BJ (cell line): ENCODE measurements at regions not wholly inside any gene's neighbourhood (a gene's known extent, or its start where the extent isn't known, plus 50 kb on each side); places are given as distances from the start of the nearest gene placed in this dataset.

Experiments used
- CTCF ChIA-PET: fragments of 350-600 bp; formaldehyde crosslinking; extraction: SDS; loops from one replicate; lab custom pipeline; 2021; ENCODE audit warnings: antibody characterized with exemption, inconsistent platforms; lab: Yijun Ruan, JAX
- POLR2A ChIA-PET: fragments of 300-600 bp; sonication (Branson Sonifier 250); formaldehyde crosslinking; extraction: SDS; loops from one replicate; lab custom pipeline; 2021; ENCODE audit warnings: antibody characterized with exemption; lab: Charles Lee
- DNase-seq: peaks from one replicate; pipeline ENCODE4 v3.0.0-alpha.2; 2011; ENCODE audit warnings: low read depth
- H3K27me3 ChIP-seq: 2 replicates; pipeline ENCODE4 v1.6.0; 2011; ENCODE audit warnings: low read length; ENCODE audit not compliant: control insufficient read depth, insufficient read depth
- H3K36me3 ChIP-seq: 2 replicates; pipeline ENCODE4 v1.5.1; 2011; ENCODE audit warnings: low read length; ENCODE audit not compliant: control insufficient read depth, insufficient read depth
- H3K4me3 ChIP-seq: 2 replicates; pipeline ENCODE4 v1.5.1; 2011; ENCODE audit warnings: low read depth, mild to moderate bottlenecking, control low read depth, low read length
- TF ChIP-seq, protein P1 (sequence below): IDR thresholded peaks from 2 replicates; pipeline ENCODE4 v1.5.1; 2011; ENCODE audit warnings: low read depth, mild to moderate bottlenecking, control low read depth, inconsistent platforms, low read length, moderate library complexity; ENCODE audit not compliant: insufficient read depth

DNA sequence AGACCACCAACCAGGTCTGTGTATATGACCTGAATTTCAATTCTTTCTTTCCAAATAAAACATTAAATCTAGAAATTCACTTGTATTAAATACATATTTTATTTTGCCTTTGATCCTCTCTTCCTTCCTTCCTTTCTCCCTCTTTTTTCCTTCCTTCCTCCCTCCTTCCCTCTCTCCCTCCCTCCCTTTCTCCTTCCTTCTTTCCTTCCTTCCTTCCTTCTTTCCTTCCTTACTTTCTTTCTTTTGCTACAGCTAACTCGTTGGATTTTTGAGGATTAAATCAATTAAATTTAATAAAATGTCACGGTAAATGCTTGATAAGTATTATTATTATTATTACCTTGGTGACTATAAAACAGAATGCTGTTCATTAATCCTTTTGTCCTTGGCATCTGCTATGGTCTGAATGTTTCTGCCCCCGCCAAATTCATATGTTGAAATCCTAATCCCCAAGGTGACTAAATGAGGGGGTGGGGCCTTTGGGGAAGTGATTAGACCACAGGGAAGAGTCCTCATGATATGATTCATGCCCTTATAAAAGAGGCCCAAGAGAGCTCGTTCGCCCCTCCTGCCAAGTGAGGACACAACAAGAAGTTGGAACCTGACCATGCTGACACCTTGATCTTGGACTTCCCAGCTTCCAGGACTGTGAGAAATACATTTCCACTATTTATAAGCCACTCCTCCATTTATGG lies 67.6 kb upstream of the BTBD3 start:
- ChIA-PET POLR2A (no interaction called here), CTCF (interaction anchor here (2.0 kb wide), 1 partner anchor 14 kb away, joined by 6 read pairs; no protein-coding TSS in a partner anchor)
- TF ChIP-seq, protein P1, sequence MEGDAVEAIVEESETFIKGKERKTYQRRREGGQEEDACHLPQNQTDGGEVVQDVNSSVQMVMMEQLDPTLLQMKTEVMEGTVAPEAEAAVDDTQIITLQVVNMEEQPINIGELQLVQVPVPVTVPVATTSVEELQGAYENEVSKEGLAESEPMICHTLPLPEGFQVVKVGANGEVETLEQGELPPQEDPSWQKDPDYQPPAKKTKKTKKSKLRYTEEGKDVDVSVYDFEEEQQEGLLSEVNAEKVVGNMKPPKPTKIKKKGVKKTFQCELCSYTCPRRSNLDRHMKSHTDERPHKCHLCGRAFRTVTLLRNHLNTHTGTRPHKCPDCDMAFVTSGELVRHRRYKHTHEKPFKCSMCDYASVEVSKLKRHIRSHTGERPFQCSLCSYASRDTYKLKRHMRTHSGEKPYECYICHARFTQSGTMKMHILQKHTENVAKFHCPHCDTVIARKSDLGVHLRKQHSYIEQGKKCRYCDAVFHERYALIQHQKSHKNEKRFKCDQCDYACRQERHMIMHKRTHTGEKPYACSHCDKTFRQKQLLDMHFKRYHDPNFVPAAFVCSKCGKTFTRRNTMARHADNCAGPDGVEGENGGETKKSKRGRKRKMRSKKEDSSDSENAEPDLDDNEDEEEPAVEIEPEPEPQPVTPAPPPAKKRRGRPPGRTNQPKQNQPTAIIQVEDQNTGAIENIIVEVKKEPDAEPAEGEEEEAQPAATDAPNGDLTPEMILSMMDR, result no peak
- no peak overlapping the region for H3K4me3 ChIP-seq
- no peaks in the 10 kb centered on the region for H3K27me3 ChIP-seq
- no peak for DNase-seq
- no peaks in the 10 kb centered on the region for H3K36me3 ChIP-seq

DNA sequence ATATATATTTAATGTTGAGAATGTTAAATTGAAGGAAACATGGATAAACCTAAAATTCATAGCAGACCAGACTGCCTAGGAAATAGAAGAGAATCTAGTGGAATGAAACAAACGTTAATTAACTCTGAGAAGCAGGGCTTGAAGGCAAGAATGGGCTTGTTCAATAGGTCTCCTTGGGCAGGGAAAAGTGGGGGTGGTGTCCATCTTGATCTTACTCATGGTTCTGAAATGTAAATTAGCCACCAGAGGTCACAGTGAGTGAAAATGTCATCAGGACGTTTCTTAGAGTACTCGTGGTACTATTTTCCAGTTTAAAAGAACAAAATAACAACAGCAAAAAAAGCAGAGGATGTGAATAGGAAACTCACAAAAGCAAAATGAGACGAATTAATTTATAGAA lies 66.8 kb upstream of the BTBD3 start:
- CTCF ChIA-PET, result interaction anchor here (2.0 kb wide), 1 partner anchor 13 kb away, joined by 6 read pairs; no protein-coding TSS in a partner anchor
- POLR2A ChIA-PET, result no interaction called here
- Histone ChIP-seq H3K36me3 (no peaks in the 10 kb centered on the region), H3K27me3 (no peaks in the 10 kb centered on the region), H3K4me3 (no peak overlapping the region)
- no peak for DNase-seq
- TF ChIP-seq, protein P1, result no peak

DNA sequence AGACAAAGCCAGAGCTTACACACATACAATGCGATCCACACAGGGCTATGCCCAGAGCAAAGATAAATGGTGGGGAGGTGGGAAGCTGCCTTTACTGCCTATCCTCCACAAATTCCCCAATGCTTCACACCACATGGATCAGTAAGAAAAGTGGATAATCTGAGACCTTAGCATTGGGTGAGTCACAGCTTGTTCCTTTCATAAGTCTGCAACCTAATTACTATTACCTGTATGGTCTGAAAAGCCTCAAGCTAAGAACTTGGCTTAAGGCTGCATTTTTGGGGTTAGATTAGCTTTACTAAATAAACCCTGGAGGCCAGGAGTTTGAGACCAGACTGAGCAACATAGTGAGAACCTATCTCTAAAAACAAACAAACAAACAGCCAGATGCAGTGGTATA lies 66.0 kb upstream of the BTBD3 start:
- CTCF ChIA-PET, result interaction anchor here (2.0 kb wide), 1 partner anchor 13 kb away, joined by 6 read pairs; no protein-coding TSS in a partner anchor
- Histone ChIP-seq H3K36me3 (no peaks in the 10 kb centered on the region), H3K27me3 (no peaks in the 10 kb centered on the region), H3K4me3 (no peak overlapping the region)
- TF ChIP-seq, protein P1, result no peak
- POLR2A ChIA-PET, result no interaction called here
- DNase-seq, result no peak

DNA sequence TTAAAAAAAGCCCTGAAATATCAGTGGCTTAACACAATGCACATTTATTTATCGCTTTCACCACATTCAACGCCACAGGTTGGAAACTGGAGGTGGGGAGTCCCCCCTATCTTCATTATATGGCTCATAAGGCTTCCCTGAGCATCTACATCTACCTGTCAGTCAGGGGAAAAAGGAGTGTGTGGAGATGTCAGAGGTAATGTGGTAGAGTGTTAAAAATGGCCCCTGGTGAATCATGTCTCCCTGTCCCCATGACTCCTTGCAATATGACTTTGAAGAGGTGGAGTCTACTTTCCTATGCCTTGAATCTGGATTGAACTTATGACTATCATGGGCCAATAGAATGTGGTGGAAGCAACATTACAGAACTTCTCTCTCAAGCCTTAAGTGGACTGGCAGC lies 65.5 kb upstream of the BTBD3 start:
- CTCF ChIA-PET, result no interaction called here
- TF ChIP-seq, protein P1, result no peak
- DNase-seq, result no peak
- H3K36me3 ChIP-seq, result no peaks in the 10 kb centered on the region
- POLR2A ChIA-PET, result no interaction called here
- H3K4me3 ChIP-seq, result no peak overlapping the region
- H3K27me3 ChIP-seq, result no peaks in the 10 kb centered on the region

DNA sequence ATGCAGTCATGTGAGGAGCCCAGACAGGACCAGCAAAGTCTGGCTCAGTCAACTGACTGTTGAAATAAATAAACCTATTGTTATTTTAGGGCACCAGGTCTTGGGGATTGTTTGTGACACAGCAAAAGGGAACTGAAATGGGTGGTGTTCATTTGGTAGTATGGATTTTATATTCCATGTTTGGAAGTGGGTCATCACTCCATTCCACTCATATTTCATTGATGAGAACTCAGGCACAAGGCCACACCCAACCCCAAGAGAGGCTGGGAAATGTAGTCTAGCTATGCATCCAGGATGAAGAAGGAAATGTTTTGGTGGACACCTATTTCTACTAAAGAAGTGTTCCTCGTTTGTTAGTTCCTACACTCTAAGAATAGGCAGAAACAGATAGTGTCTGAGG lies 64.9 kb upstream of the BTBD3 start:
- H3K36me3 ChIP-seq, result no peaks in the 10 kb centered on the region
- POLR2A ChIA-PET, result no interaction called here
- no peaks in the 10 kb centered on the region for H3K27me3 ChIP-seq
- no peak overlapping the region for H3K4me3 ChIP-seq
- no peak for DNase-seq
- CTCF ChIA-PET, result no interaction called here
- TF ChIP-seq, protein P1, result no peak
